Activated CD8-positive, alpha-beta T cell treated with anti-CD3 and anti-CD28 coated beads for 36 hours (primary cell): ENCODE measurements at regions not wholly inside any gene's neighbourhood (a gene's known extent, or its start where the extent isn't known, plus 50 kb on each side); places are given as distances from the start of the nearest gene placed in this dataset.

Experiments used
- ATAC-seq: fragments of 200-7000 bp; cut with Tn5 transposase; one replicate; pipeline ENCODE4 v1.10.0; 2021; ENCODE audit warnings: mild to moderate bottlenecking, moderate library complexity
- CTCF ChIA-PET: fragments of 350-600 bp; sonication (Branson Sonifier 250); formaldehyde crosslinking; loops from one replicate; lab custom pipeline; 2021; ENCODE audit warnings: antibody characterized with exemption; lab: Charles Lee
- POLR2A ChIA-PET: fragments of 350-600 bp; sonication (Branson Sonifier 250); formaldehyde crosslinking; loops from one replicate; lab custom pipeline; 2021; ENCODE audit warnings: antibody characterized with exemption; lab: Charles Lee
- DNase-seq: peaks from one replicate; pipeline ENCODE4 v3.0.0-alpha.2; 2020
- H3K27ac Mint-ChIP-seq: one replicate; pipeline ENCODE4 v1.8.0; 2021; ENCODE audit warnings: mild to moderate bottlenecking, mixed read lengths
- H3K27me3 Mint-ChIP-seq: one replicate; pipeline ENCODE4 v1.8.0; 2021; ENCODE audit warnings: mixed read lengths
- H3K36me3 Mint-ChIP-seq: one replicate; pipeline ENCODE4 v1.8.0; 2021; ENCODE audit warnings: low read depth, mixed read lengths
- H3K4me1 Mint-ChIP-seq: one replicate; pipeline ENCODE4 v1.8.0; 2021; ENCODE audit warnings: low read depth, mixed read lengths
- H3K4me3 Mint-ChIP-seq: one replicate; pipeline ENCODE4 v1.8.0; 2021; ENCODE audit warnings: mild to moderate bottlenecking, moderate library complexity, mixed read lengths
- H3K9me3 Mint-ChIP-seq: one replicate; pipeline ENCODE4 v1.8.0; 2021; ENCODE audit warnings: mixed read lengths
- intact Hi-C: fragments of 100-400 bp; cut with micrococcal nuclease; formaldehyde crosslinking; loops from one replicate; pipeline ENCODE4 v1.10.0; 2022
- TF ChIP-seq, protein P1 (sequence below): fragments of 200-600 bp; IDR thresholded peaks from one replicate; pipeline ENCODE4 v1.8.0; 2022; ENCODE audit warnings: antibody characterized with exemption, mild to moderate bottlenecking

DNA sequence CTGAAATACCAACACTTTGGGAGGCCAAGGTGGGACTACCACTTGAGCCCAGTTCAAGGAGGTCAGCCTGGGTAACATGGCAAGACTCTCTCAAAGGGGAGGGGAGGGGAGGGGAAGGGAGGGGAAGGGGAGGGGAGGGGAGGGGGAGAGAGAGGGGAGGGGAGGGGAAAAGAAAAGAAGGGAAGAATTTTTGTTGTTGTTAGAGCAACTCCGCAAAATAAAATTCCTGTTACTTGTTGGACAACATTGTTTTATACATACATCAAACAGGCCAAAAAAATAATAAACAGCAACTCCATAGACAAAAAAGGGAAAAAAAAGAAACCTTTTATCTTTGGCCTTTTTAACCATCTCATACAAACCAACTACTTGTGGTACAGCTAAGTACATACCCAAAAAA, 57.3 kb upstream of the TRIM24 start:
- TF ChIP-seq, protein P1, sequence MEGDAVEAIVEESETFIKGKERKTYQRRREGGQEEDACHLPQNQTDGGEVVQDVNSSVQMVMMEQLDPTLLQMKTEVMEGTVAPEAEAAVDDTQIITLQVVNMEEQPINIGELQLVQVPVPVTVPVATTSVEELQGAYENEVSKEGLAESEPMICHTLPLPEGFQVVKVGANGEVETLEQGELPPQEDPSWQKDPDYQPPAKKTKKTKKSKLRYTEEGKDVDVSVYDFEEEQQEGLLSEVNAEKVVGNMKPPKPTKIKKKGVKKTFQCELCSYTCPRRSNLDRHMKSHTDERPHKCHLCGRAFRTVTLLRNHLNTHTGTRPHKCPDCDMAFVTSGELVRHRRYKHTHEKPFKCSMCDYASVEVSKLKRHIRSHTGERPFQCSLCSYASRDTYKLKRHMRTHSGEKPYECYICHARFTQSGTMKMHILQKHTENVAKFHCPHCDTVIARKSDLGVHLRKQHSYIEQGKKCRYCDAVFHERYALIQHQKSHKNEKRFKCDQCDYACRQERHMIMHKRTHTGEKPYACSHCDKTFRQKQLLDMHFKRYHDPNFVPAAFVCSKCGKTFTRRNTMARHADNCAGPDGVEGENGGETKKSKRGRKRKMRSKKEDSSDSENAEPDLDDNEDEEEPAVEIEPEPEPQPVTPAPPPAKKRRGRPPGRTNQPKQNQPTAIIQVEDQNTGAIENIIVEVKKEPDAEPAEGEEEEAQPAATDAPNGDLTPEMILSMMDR: no peak
- no peak for ATAC-seq
- H3K4me3 Mint-ChIP-seq: no peak overlapping the region
- H3K4me1 Mint-ChIP-seq: no peaks in the 10 kb centered on the region
- POLR2A ChIA-PET: no interaction called here
- no peak overlapping the region for H3K27ac Mint-ChIP-seq
- DNase-seq: no peak
- intact Hi-C loops: no loop called here
- no peaks in the 10 kb centered on the region for H3K9me3 Mint-ChIP-seq
- CTCF ChIA-PET: no interaction called here
- H3K36me3 Mint-ChIP-seq: no peaks in the 10 kb centered on the region
- peaks cover 2% of the 10 kb centered on the region for H3K27me3 Mint-ChIP-seq

DNA sequence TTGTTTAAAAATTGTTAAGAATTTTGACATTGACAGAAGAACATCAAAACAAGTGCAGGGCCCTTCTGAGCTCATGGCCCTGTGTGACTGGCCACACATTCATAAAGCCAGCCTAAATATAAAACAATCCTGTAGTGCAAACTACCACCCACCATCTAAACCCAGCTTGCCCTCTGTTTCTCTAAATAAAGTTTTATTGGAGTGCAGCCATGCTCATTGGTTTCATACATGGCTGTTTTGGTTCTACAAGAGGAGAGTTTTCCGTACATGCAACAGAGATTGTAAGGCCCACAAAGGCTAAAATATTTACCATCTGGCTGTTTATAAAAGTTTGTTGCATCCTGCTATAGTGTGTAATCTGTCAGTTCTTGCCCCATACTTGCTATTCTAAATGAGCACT, 54.6 kb upstream of the TRIM24 start:
- H3K36me3 Mint-ChIP-seq: no peaks in the 10 kb centered on the region
- DNase-seq: no peak
- POLR2A ChIA-PET: no interaction called here

DNA sequence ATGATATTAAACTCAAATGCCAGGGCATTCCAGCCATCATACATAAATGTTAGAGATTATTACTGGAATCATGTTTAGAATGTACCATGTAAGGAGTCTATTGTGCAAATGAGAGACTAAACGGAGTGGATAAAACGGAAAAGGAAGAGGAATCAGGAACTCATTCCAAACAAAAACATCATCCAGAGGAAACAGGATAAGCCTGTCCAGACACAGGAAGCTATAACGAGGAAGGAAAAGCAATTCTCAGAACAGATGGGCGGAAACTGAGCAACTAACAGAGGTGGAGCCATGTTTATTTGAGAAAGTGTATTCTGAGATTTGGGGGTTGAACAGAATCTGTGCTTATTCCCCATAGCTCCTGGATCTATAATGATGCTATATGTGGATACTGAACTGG, 52.3 kb upstream of the TRIM24 start:
- TF ChIP-seq, protein P1: no peak
- no peak overlapping the region for H3K27ac Mint-ChIP-seq
- POLR2A ChIA-PET: no interaction called here

More for the DNA sequence above, 54.6 kb upstream of the TRIM24 start:
- CTCF ChIA-PET: no interaction called here
- no peak for ATAC-seq
- H3K27me3 Mint-ChIP-seq: peaks cover 2% of the 10 kb centered on the region
- H3K9me3 Mint-ChIP-seq: no peaks in the 10 kb centered on the region
- TF ChIP-seq, protein P1: no peak
- intact Hi-C loops: no loop called here
- no peak overlapping the region for H3K4me3 Mint-ChIP-seq
- no peaks in the 10 kb centered on the region for H3K4me1 Mint-ChIP-seq
- H3K27ac Mint-ChIP-seq: no peak overlapping the region

More for the DNA sequence above, 52.3 kb upstream of the TRIM24 start:
- H3K9me3 Mint-ChIP-seq: no peaks in the 10 kb centered on the region
- ATAC-seq (no peak), DNase-seq (no peak)
- H3K4me3 Mint-ChIP-seq: no peak overlapping the region
- intact Hi-C loops: no loop called here
- H3K36me3 Mint-ChIP-seq: no peaks in the 10 kb centered on the region
- CTCF ChIA-PET: no interaction called here
- H3K27me3 Mint-ChIP-seq: peaks cover 2% of the 10 kb centered on the region
- H3K4me1 Mint-ChIP-seq: no peaks in the 10 kb centered on the region
